ENCODE measurements at regions not wholly inside any gene's neighbourhood (a gene's known extent, or its start where the extent isn't known, plus 50 kb on each side); places are given as distances from the start of the nearest gene placed in this dataset.

DNA sequence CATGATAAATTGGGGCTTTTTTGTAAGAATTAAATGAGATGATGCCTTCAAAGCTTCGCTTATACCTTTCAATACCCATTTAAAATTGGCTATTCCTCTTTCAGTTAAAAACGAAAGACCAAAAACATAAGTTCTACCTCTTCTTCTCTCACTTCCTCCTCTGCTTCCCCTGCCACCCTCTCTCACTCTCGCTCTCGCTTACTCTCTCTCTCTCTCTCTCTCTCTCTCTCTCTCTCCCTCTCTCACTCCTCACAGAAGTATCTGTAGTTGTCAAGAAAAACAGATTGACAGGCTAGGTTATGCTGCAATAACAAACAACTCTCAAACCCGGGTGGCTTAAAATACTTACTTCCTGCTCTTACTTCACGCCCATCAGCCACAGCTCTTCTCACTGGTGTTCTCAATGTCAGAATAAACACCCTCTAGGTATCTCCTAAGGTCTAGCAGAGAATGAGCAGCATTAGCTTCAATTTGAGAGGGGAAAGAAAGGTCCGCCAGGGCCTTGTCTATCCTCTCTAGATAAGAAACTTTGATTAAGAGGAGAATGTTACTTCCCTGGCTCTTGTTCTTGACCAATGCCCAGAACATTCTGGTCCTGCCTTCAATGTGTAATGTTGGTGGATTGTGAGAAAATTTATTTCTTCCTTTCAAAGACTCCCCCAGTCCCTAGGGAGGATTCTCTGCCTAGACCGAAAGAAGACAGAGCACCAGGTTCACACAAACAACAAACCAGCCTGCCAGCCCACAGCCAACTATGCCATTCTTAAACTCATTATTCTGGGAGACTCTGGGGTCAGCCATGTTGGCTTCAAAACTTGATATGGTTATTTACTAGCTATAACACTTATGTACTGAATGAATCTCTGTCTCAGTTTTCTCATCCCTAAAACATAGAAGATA is 1028.7 kb downstream of the XPNPEP1 start:
- TF ChIP-seq EZH2phosphoT487 (IDR thresholded peaks at IDR 0.05; ENCODE audit: low read depth, severe bottlenecking, unreplicated experiment) (no peak), EZH2 (IDR thresholded peaks at IDR 0.05; ENCODE audit: borderline replicate concordance) (no peak)
- TF ChIP-seq, protein P1, sequence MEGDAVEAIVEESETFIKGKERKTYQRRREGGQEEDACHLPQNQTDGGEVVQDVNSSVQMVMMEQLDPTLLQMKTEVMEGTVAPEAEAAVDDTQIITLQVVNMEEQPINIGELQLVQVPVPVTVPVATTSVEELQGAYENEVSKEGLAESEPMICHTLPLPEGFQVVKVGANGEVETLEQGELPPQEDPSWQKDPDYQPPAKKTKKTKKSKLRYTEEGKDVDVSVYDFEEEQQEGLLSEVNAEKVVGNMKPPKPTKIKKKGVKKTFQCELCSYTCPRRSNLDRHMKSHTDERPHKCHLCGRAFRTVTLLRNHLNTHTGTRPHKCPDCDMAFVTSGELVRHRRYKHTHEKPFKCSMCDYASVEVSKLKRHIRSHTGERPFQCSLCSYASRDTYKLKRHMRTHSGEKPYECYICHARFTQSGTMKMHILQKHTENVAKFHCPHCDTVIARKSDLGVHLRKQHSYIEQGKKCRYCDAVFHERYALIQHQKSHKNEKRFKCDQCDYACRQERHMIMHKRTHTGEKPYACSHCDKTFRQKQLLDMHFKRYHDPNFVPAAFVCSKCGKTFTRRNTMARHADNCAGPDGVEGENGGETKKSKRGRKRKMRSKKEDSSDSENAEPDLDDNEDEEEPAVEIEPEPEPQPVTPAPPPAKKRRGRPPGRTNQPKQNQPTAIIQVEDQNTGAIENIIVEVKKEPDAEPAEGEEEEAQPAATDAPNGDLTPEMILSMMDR (IDR thresholded peaks at IDR 0.05; ENCODE audit: poor library complexity), result no peak
- H3K4me1 ChIP-seq (ENCODE audit: insufficient read depth), result no peaks in the 10 kb centered on the region
- no peaks in the 10 kb centered on the region for H3K36me3 ChIP-seq (replicated peaks; ENCODE audit: insufficient read depth, low read depth)
- no peak overlapping the region for H3K27ac ChIP-seq
- no peaks in the 10 kb centered on the region for H3K9me3 ChIP-seq (ENCODE audit: low read depth)
- no peak overlapping the region for H3K4me2 ChIP-seq
- no peaks in the 10 kb centered on the region for H4K20me1 ChIP-seq (ENCODE audit: insufficient read depth, poor library complexity, severe bottlenecking)
- H2AFZ ChIP-seq, result no peak overlapping the region
- 89% methylated on average over 8 of the region's 8 CpGs for WGBS (ENCODE audit: low lambda C conversion rate, missing lambda C conversion rate)
- H3K79me2 ChIP-seq, result no peaks in the 10 kb centered on the region
- H3K27me3 ChIP-seq, result no peaks in the 10 kb centered on the region
- H3K4me3 ChIP-seq, result no peak overlapping the region
- H3K9me2 ChIP-seq (replicated peaks; ENCODE audit: insufficient read depth), result no peaks in the 10 kb centered on the region
- no peak for DNase-seq (ENCODE audit: low spot score)

DNA sequence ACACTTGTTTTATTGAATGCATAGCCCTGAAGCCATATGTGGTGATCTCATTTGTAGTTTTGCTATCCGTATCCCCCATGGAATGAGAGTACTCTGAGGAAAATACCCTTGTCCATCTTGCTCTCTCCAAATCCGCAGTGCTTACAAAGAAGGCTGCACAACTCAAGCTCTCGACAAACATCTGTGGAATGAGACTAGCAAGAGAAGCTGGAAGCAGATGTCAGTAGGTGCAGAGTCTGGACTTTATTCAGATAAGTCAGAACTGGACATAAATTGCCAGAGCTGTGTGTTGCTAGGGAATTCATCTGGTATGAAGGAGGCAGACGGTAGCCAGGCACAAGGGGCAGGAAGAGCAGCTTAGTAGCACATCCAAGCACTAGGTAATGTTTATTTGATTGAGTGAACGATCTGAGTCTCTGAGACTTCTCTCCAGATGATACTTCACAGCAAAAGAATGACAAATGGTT is 1046.2 kb downstream of the XPNPEP1 start:
- DNase-seq (ENCODE audit: low spot score), result peak; percentile 50
- Histone ChIP-seq H3K79me2 (no peaks in the 10 kb centered on the region), H3K9me3 (ENCODE audit: low read depth) (no peaks in the 10 kb centered on the region), H3K27me3 (no peaks in the 10 kb centered on the region), H2AFZ (no peak overlapping the region), H3K27ac (no peak overlapping the region), H3K4me3 (no peak overlapping the region), H3K9me2 (replicated peaks; ENCODE audit: insufficient read depth) (no peaks in the 10 kb centered on the region), H3K4me2 (peak overlapping the region; percentile 30), H4K20me1 (ENCODE audit: insufficient read depth, poor library complexity, severe bottlenecking) (no peaks in the 10 kb centered on the region), H3K36me3 (replicated peaks; ENCODE audit: insufficient read depth, low read depth) (no peaks in the 10 kb centered on the region), H3K4me1 (ENCODE audit: insufficient read depth) (peaks cover 8% of the 10 kb centered on the region)
- 15% methylated on average over 5 of the region's 5 CpGs for WGBS (ENCODE audit: low lambda C conversion rate, missing lambda C conversion rate)
- TF ChIP-seq EZH2 (IDR thresholded peaks at IDR 0.05; ENCODE audit: borderline replicate concordance), result no peak
- TF ChIP-seq, protein P1 (IDR thresholded peaks at IDR 0.05; ENCODE audit: poor library complexity), result no peak
- TF ChIP-seq EZH2phosphoT487 (IDR thresholded peaks at IDR 0.05; ENCODE audit: low read depth, severe bottlenecking, unreplicated experiment), result no peak

DNA sequence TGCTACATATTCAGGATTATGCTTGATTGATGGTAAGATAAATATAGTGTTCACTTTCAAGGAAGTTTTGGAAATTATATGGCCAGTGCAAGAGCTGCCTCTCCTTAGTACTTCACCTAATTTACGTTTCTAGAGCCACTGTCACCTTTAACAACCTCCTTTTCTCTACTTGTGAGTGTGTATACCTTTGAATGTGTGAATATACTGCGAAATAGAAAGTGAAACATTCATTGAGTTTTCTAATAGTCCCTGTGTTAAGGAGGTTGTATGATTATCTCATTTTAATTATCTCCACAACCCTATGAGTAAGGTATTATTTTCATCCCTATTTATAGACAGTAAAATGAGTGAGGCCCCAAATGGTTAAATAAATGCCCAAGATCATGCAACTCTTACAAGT is 1050.5 kb downstream of the XPNPEP1 start:
- no peaks in the 10 kb centered on the region for H3K27me3 ChIP-seq
- TF ChIP-seq, protein P1 (IDR thresholded peaks at IDR 0.05; ENCODE audit: poor library complexity), result no peak
- H3K36me3 ChIP-seq (replicated peaks; ENCODE audit: insufficient read depth, low read depth), result no peaks in the 10 kb centered on the region
- no peak for DNase-seq (ENCODE audit: low spot score)
- H3K9me2 ChIP-seq (replicated peaks; ENCODE audit: insufficient read depth), result no peaks in the 10 kb centered on the region
- H3K4me1 ChIP-seq (ENCODE audit: insufficient read depth), result peaks cover 8% of the 10 kb centered on the region
- WGBS (ENCODE audit: low lambda C conversion rate, missing lambda C conversion rate), result 81% methylated on average over 2 of the region's 2 CpGs
- no peaks in the 10 kb centered on the region for H4K20me1 ChIP-seq (ENCODE audit: insufficient read depth, poor library complexity, severe bottlenecking)
- H3K4me2 ChIP-seq, result no peak overlapping the region
- H3K9me3 ChIP-seq (ENCODE audit: low read depth), result no peaks in the 10 kb centered on the region
- no peak overlapping the region for H2AFZ ChIP-seq
- no peaks in the 10 kb centered on the region for H3K79me2 ChIP-seq
- no peak overlapping the region for H3K4me3 ChIP-seq
- no peak overlapping the region for H3K27ac ChIP-seq
